H9 (cell line): ENCODE measurements at regions not wholly inside any gene's neighbourhood (a gene's known extent, or its start where the extent isn't known, plus 50 kb on each side); places are given as distances from the start of the nearest gene placed in this dataset.

ENCODE experiments used
- DNase-seq: peaks from one replicate; pipeline ENCODE4 v3.0.0-alpha.2; 2017
- H2AFZ ChIP-seq: one replicate; pipeline ENCODE4 v1.6.1; 2013; ENCODE audit warnings: mild to moderate bottlenecking, low read length, control low read depth, moderate library complexity
- H2AK5ac ChIP-seq: 2 replicates; pipeline ENCODE4 v1.6.1; 2013; ENCODE audit warnings: low read length, control low read depth, mixed read lengths; ENCODE audit not compliant: insufficient read length
- H2BK120ac ChIP-seq: one replicate; pipeline ENCODE4 v1.6.1; 2013; ENCODE audit warnings: low read depth, mild to moderate bottlenecking, low read length, control low read depth, inconsistent platforms; ENCODE audit not compliant: poor library complexity, severe bottlenecking
- H2BK12ac ChIP-seq: 2 replicates; pipeline ENCODE4 v1.6.1; 2013; ENCODE audit warnings: low read length, control low read depth, mixed read lengths, low read depth; ENCODE audit not compliant: insufficient read length
- H2BK15ac ChIP-seq: 2 replicates; pipeline ENCODE4 v1.6.1; 2013; ENCODE audit warnings: low read depth, low read length, control low read depth
- H2BK20ac ChIP-seq: one replicate; pipeline ENCODE4 v1.6.1; 2013; ENCODE audit warnings: low read depth, mild to moderate bottlenecking, low read length, control low read depth, inconsistent platforms; ENCODE audit not compliant: poor library complexity, severe bottlenecking
- H2BK5ac ChIP-seq: 2 replicates; pipeline ENCODE4 v1.6.1; 2013; ENCODE audit warnings: low read length, control low read depth, mixed read lengths; ENCODE audit not compliant: insufficient read length
- H3K14ac ChIP-seq: 2 replicates; pipeline ENCODE4 v1.6.1; 2013; ENCODE audit warnings: low read length, control low read depth; ENCODE audit not compliant: insufficient read depth
- H3K18ac ChIP-seq: 2 replicates; pipeline ENCODE4 v1.6.1; 2013; ENCODE audit warnings: low read depth, mild to moderate bottlenecking, mixed read lengths, low read length, control low read depth; ENCODE audit not compliant: insufficient read length
- H3K23ac ChIP-seq: 2 replicates; pipeline ENCODE4 v1.6.1; 2013; ENCODE audit warnings: low read length, control low read depth, mixed read lengths, low read depth; ENCODE audit not compliant: insufficient read length
- H3K23me2 ChIP-seq: 2 replicates; pipeline ENCODE4 v1.6.1; 2013; ENCODE audit warnings: low read depth, mild to moderate bottlenecking, mixed read lengths, low read length, control low read depth; ENCODE audit not compliant: insufficient read length, poor library complexity, severe bottlenecking
- H3K27ac ChIP-seq: 2 replicates; pipeline ENCODE4 v1.5.1; 2013; ENCODE audit warnings: low read length, control low read depth, mixed read lengths, low read depth; ENCODE audit not compliant: insufficient read length
- H3K27me3 ChIP-seq: 2 replicates; pipeline ENCODE4 v1.6.1; 2013; ENCODE audit warnings: low read length, control low read depth, inconsistent platforms; ENCODE audit not compliant: insufficient read depth
- H3K4ac ChIP-seq: 2 replicates; pipeline ENCODE4 v1.6.1; 2013; ENCODE audit warnings: low read depth, mild to moderate bottlenecking, control low read depth, inconsistent platforms, low read length, moderate library complexity
- H3K4me1 ChIP-seq: 2 replicates; pipeline ENCODE4 v1.6.1; 2013; ENCODE audit warnings: low read length, control low read depth, inconsistent platforms; ENCODE audit not compliant: insufficient read depth
- H3K4me2 ChIP-seq: 2 replicates; pipeline ENCODE4 v1.6.1; 2013; ENCODE audit warnings: low read length, control low read depth, mixed read lengths; ENCODE audit not compliant: insufficient read length, insufficient read depth
- H3K56ac ChIP-seq: 2 replicates; pipeline ENCODE4 v1.6.1; 2013; ENCODE audit warnings: low read depth, mild to moderate bottlenecking, mixed read lengths, low read length, control low read depth; ENCODE audit not compliant: insufficient read length
- H3K79me1 ChIP-seq: 2 replicates; pipeline ENCODE4 v1.6.1; 2013; ENCODE audit warnings: low read depth, mild to moderate bottlenecking, moderate library complexity, low read length, control low read depth, inconsistent platforms; ENCODE audit not compliant: insufficient read depth, poor library complexity, severe bottlenecking
- H3K79me2 ChIP-seq: 2 replicates; pipeline ENCODE4 v1.6.1; 2013; ENCODE audit warnings: low read length, control low read depth, inconsistent platforms; ENCODE audit not compliant: insufficient read depth
- H3K9ac ChIP-seq: 2 replicates; pipeline ENCODE4 v1.6.1; 2013; ENCODE audit warnings: low read length, control low read depth, mixed read lengths; ENCODE audit not compliant: insufficient read length; ENCODE audit errors: extremely low read depth
- H3K9me3 ChIP-seq: one replicate; pipeline ENCODE4 v1.6.1; 2013; ENCODE audit warnings: low read depth, low read length, inconsistent platforms; ENCODE audit not compliant: control insufficient read depth
- H3T11ph ChIP-seq: one replicate; pipeline ENCODE4 v1.6.1; 2013; ENCODE audit warnings: mild to moderate bottlenecking, low read length, control low read depth, inconsistent platforms
- H4K20me1 ChIP-seq: one replicate; pipeline ENCODE4 v1.6.1; 2013; ENCODE audit not compliant: control insufficient read depth, insufficient read length, insufficient read depth
- H4K5ac ChIP-seq: 2 replicates; pipeline ENCODE4 v1.6.1; 2013; ENCODE audit warnings: low read depth, mild to moderate bottlenecking, mixed read lengths, low read length, control low read depth; ENCODE audit not compliant: insufficient read length
- H4K8ac ChIP-seq: replicated peaks from 2 replicates; pipeline ENCODE4 v1.6.1; 2013; ENCODE audit warnings: low read length, control low read depth, mixed read lengths, low read depth; ENCODE audit not compliant: insufficient read length
- H4K91ac ChIP-seq: 2 replicates; pipeline ENCODE4 v1.6.1; 2013; ENCODE audit warnings: low read depth, mild to moderate bottlenecking, moderate library complexity, mixed read lengths, low read length, control low read depth; ENCODE audit not compliant: insufficient read length
- H3K27ac Mint-ChIP-seq, 3 experiments: 2 replicates in 2 of 3; 3 replicates in 1 of 3; pipeline ENCODE4 v1.8.0; 2020 to 2021; ENCODE audit warnings: mixed read lengths in 3 of 3, mild to moderate bottlenecking in 1 of 3, moderate library complexity in 1 of 3
- H3K27me3 Mint-ChIP-seq: 2 replicates; pipeline ENCODE4 v1.8.0; 2021; ENCODE audit warnings: low read depth, mild to moderate bottlenecking, moderate library complexity, mixed read lengths
- H3K36me3 Mint-ChIP-seq, 3 experiments: 2 replicates in 2 of 3; 3 replicates in 1 of 3; pipeline ENCODE4 v1.8.0; 2020 to 2021; ENCODE audit warnings: low read depth in 3 of 3, mixed read lengths in 3 of 3; ENCODE audit not compliant: insufficient read depth in 1 of 3
- H3K4me1 Mint-ChIP-seq, 2 experiments: 2 replicates each; pipeline ENCODE4 v1.8.0; 2020; ENCODE audit warnings: mixed read lengths in 2 of 2
- H3K4me3 Mint-ChIP-seq, 2 experiments: 2 replicates in 1 of 2; 3 replicates in 1 of 2; pipeline ENCODE4 v1.8.0; 2020 to 2021; ENCODE audit warnings: mild to moderate bottlenecking in 2 of 2, mixed read lengths in 2 of 2, moderate library complexity in 1 of 2
- H3K9me3 Mint-ChIP-seq, 2 experiments: 2 replicates in 1 of 2; 3 replicates in 1 of 2; pipeline ENCODE4 v1.8.0; 2020; ENCODE audit warnings: mild to moderate bottlenecking in 2 of 2, mixed read lengths in 2 of 2, moderate library complexity in 1 of 2
- CTCF ChIP-seq: fragments of 200-600 bp; sonication (generic); conservative IDR thresholded peaks from 3 replicates; pipeline ENCODE4 v1.8.0; 2021; ENCODE audit warnings: antibody characterized with exemption, mild to moderate bottlenecking

GRCh38 chr3:96478496-96478895 lies 335.9 kb upstream of the EPHA6 start:
- Histone ChIP-seq H3K18ac (no peak overlapping the region), H3T11ph (no peak overlapping the region), H2BK12ac (no peak overlapping the region), H2AK5ac (no peak overlapping the region), H3K79me2 (no peaks in the 10 kb centered on the region), H2BK5ac (no peak overlapping the region), H4K20me1 (no peaks in the 10 kb centered on the region), H3K4ac (no peak overlapping the region), H3K27me3 (no peaks in the 10 kb centered on the region; the same call in 1 of the 2 replicates), H4K5ac (no peak overlapping the region), H2BK120ac (no peak overlapping the region), H3K14ac (no peak overlapping the region), H3K4me1 (no peaks in the 10 kb centered on the region), H3K27ac (no peak overlapping the region), H2BK20ac (no peak overlapping the region), H3K9me3 (no peaks in the 10 kb centered on the region), H4K91ac (no peak overlapping the region), H3K56ac (no peak overlapping the region), H2AFZ (no peak overlapping the region), H3K4me2 (no peak overlapping the region), H3K9ac (no peak overlapping the region), H3K23ac (no peak overlapping the region), H4K8ac (no peak overlapping the region), H2BK15ac (no peak overlapping the region), H3K79me1 (no peaks in the 10 kb centered on the region), H3K23me2 (no peaks in the 10 kb centered on the region)
- Mint-ChIP-seq H3K4me3 (no peak overlapping the region), H3K27me3 (no peaks in the 10 kb centered on the region), H3K9me3 (peaks cover 4 to 5% of the 10 kb centered on the region in 2 experiments; a peak in 3 of 5 replicates), H3K4me1 (no peaks in the 10 kb centered on the region), H3K36me3 (no peaks in the 10 kb centered on the region), H3K27ac (no peak overlapping the region)
- DNase-seq: no peak
- no peak for TF ChIP-seq CTCF
